HG03045 (cell line): ENCODE measurements at regions not wholly inside any gene's neighbourhood (a gene's known extent, or its start where the extent isn't known, plus 50 kb on each side); places are given as distances from the start of the nearest gene placed in this dataset.
"Not testable (repeated sequence)": the region's sequence is repeated elsewhere in the genome, so short reads cannot be mapped to it uniquely, and the experiment has no call there.

Experiments
- ATAC-seq: cut with Tn5 transposase; IDR thresholded peaks from one replicate; pipeline ENCODE4 v1.9.1; 2021; ENCODE audit warnings: mild to moderate bottlenecking, moderate library complexity; ENCODE audit not compliant: unreplicated experiment

- ATAC-seq: no peak
These were observed 488.1 kb upstream of the HTR2C start for GRCh38 chrX:114095789-114096188.

DNA sequence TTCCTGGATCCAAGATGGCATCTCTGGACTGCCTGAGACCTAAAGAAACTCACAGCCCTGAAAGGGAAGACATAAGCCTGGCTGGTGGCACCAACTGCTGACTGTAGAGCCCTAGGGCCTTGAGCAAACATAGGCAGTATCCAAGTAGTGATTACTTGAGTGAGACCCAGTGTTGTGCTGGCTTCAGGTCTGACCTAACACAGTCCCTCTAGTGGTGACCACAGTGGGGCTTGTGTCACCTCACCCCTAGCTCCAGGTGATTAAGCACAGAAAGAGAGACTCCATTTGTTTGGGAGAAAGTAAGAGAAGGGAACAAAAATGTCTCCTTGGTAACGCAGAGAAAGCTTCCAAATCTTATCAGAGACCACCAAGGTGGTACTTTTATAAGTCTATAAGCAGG, 496.3 kb upstream of the HTR2C start:
- no peak for ATAC-seq

- ATAC-seq: no peak
These were observed 506.1 kb upstream of the HTR2C start for GRCh38 chrX:114077773-114078172.

DNA sequence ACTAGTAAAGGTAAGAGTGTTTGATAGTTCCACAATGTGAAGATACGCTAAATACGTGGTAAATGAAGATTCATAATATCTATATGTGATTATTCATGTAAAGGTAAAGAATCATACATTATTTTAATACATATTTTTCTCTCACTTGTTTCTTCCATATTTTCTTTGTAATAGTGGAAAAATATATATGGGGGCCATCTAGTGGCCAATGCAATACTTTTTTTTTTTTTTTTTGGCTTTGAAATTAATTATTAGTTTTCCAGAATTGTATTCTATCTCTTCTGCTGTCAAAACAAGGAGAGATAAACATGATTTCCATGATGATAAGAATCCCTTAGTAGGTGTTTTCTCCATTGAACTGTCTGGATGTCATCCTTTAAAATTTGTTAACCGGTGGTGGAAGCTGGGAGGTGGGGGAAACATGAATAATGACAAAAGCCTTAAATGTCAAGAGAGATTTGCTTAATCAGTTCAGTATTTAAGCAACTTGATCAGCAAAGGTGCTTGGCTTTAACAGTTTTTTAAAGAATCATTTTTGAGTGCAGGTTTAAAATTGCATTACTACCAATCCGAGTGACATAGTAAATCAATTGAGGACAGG, 508.7 kb upstream of the HTR2C start:
- no peak for ATAC-seq

DNA sequence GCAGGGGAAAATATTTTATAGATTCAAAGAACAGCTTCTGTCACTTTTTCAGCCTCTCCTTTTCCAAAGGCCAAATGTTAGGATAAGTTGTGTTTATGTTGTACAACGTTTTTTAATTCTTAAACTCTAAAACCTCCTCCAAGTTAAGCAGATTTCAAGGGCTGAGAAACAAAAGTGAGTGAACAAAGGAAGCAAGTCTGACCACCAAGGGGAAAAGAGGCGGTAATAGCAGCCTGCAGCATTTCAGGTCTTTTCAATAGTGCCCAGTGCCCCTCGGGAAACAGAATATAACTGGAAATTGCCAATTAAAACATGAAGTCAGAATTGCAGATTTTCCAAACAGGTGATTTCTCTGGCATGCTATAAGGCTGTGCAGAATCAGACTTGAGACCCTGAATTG, 510.0 kb upstream of the HTR2C start:
- no peak for ATAC-seq

DNA sequence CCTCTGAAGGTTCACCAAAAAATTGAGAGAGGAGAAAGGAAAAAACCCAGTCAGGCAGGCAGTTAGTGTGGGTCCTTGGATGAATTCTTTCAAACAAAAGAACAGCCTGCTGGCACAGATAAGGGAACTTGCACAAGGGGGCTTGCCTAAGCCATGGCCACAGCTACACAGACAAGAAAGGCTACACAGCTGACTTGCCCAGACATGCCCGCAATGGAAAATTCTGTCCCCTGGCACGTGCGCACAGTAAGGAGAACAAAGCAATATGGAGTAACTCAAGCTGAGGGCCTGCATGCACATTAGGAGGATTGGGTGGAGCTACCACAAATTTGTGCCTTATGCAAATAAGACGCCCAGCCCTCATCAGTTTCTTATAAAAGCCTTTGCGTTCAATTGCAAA, 512.5 kb upstream of the HTR2C start:
- ATAC-seq: no peak

GRCh38 chrX:114065577-114066223, 518.2 kb upstream of the HTR2C start:
- no peak for ATAC-seq

DNA sequence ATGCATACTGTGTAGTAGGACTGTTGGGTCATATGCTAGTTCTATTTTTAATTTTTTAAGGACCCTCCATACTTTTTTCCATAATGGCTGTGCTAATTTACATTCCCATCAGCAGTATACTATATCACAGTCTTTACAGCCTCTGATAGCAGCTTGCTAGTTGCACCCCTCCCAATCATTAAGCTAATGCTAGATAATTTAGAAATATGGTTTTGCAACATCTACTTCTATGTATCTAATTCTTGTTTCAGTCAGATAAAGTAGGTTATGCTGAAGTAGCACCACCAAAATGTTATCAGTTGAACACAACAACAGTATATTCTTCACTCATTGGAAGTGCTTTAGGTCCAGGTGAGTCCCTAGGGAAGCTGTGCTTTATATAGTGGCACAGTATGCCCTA, 522.7 kb upstream of the HTR2C start:
- ATAC-seq: no peak

GRCh38 chrX:114058988-114059418, 524.9 kb upstream of the HTR2C start:
- no peak for ATAC-seq

GRCh38 chrX:114057422-114057821, 526.5 kb upstream of the HTR2C start:
- not testable (repeated sequence) for ATAC-seq

GRCh38 chrX:114051667-114052315, 532.1 kb upstream of the HTR2C start:
- ATAC-seq: no peak

- no peak for ATAC-seq
These were observed 533.6 kb upstream of the HTR2C start for GRCh38 chrX:114050075-114050796.

DNA sequence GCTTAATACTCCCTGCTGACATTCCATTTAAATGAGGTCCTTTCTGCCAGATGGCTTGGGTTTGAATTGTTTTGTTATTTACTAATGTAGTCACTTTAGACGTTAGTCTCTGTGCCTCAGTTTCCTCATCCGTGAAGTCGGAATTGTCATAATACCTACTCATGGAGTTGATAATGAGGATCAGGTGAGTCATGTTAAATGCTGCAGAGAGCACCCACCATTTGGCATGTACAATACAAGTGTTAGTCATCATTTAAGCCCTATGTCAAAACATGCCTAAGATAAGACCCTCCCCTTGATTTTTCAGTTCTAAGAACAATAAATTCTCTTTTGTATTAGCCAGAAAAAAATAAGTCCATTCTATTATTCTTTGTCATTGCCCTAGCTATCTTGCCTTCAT, 534.8 kb upstream of the HTR2C start:
- no peak for ATAC-seq

DNA sequence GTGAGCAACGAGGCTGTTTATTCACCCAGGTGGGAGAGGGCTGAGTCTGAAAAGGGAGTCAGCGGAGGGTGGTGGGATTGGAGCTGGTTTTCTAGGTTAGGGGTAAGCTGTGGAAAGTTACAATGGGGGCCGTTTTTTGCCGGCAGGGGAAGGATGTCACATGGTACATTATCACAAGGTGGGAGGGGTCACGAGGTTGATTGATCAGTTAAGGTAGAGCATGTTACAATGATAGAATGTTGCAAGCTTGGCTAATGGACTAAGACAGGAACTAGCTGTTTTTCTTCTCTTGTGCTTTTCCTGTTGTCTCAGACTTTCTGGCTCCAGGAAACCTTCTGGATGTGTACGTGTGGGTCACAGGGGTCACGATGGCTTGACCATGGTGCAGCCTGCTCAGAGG, 536.3 kb upstream of the HTR2C start:
- no peak for ATAC-seq

DNA sequence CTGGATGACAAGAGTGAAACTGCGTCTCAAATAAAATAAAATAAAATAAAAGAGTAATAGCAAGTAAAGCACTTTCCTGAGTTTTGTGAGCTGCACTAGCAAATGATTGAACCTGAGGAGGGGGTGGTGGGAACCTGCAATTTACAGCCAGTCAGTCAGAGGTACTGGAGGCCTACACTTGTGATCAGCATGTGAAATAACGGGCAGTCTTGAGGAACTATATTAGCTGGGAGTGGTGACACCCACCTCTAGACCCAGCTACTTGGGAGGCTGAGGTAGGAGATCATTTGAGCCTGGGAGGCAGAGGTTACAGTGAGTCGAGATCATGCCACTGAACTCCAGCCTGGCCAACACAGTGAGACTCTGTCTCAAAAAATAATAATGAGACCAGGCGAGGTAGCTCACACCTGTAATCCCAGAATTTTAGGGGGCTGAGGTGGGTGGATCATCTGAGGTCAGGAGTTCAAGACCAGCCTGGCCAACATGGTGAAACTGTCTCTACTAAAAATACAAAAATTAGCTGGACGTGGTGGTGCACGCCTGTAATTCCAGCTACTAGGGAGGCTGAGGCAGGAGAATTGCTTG, 537.1 kb upstream of the HTR2C start:
- ATAC-seq: no peak

- ATAC-seq: not testable (repeated sequence)
These were observed 542.4 kb upstream of the HTR2C start for GRCh38 chrX:114041470-114041869.

GRCh38 chrX:114040661-114041269, 543.1 kb upstream of the HTR2C start:
- ATAC-seq: not testable (repeated sequence)

DNA sequence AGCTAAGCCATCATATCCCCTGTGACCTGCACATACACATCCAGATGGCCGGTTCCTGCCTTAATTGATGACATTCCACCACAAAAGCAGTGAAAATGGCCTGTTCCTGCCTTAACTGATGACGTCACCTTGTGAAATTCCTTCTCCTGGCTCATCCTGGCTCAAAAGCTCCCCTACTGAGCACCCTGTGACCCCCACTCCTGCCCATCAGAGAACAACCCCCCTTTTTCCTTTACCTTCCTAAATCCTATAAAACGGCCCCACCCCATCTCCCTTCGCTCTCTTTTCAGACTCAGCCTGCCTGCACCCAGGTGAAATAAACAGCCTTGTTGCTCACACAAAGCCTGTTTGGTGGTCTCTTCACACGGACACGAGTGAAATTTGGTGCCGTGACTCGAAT, 543.8 kb upstream of the HTR2C start:
- ATAC-seq: not testable (repeated sequence)

DNA sequence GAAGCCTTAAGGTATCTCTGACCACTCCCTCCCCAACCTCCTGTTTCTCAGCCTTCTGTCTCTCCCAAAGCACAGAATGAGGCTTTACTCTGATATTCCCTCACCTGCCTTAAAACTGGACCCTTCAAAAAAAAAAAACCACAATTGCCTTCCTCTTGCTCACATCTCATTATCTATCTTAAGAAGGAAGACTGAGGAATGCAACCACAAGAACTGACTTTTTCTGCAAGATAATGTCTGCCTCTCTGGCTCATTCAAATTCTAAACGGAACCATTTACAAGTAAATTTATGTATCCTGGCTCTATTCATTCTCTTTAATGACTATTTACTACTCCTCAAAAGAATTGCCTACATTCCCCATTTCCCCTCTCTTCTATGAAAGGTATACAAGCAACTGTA, 545.5 kb upstream of the HTR2C start:
- no peak for ATAC-seq

DNA sequence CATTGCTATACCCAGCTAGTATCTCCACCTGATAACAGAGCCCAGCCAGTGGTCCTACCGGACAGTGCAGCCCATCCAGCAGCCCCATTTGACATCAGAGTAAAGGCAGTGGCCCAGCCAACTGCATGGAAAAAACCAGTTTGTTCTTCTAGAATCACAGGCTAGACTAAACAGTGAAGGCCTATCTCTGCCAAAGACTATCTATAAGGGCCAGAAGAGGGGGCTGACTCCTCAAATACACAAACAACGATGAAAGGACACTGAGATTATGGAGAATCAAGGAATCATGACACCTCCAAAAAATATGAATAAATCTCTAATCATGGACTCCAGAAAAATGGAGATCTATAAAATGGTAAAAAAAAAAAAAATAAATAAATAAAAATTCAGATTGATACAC, 546.4 kb upstream of the HTR2C start:
- ATAC-seq: no peak
